Small intestine (tissue), 7 donors: ENCODE measurements at regions not wholly inside any gene's neighbourhood (a gene's known extent, or its start where the extent isn't known, plus 50 kb on each side); places are given as distances from the start of the nearest gene placed in this dataset.

Experiments used
- DNase-seq, 2 donors: peaks; one replicate each; pipeline versions ENCODE4 v3.0.0 to v3.0.0-alpha.2; 2013
- FAIRE-seq: peaks from 2 replicates; lab custom pipeline; 2012; peaks lifted over from hg19 to GRCh38; lab: Jason Lieb, UNC
- H3K27ac ChIP-seq, 3 donors: one replicate each; pipeline ENCODE4 v1.5.1; 2013; ENCODE audit warnings: low read length in 2 of 3, mild to moderate bottlenecking in 2 of 3, control low read depth in 1 of 3, inconsistent platforms in 1 of 3, low read depth in 1 of 3, moderate library complexity in 1 of 3
- H3K27me3 ChIP-seq, 3 donors: one replicate each; pipeline ENCODE4 v1.6.1; 2013; ENCODE audit warnings: low read length in 3 of 3, inconsistent platforms in 1 of 3; ENCODE audit not compliant: control insufficient read depth in 3 of 3, insufficient read depth in 3 of 3
- H3K36me3 ChIP-seq, 3 donors: one replicate each; pipeline ENCODE4 v1.6.1; 2013; ENCODE audit warnings: low read length in 3 of 3, inconsistent platforms in 1 of 3, low read depth in 1 of 3, mild to moderate bottlenecking in 1 of 3, moderate library complexity in 1 of 3; ENCODE audit not compliant: control insufficient read depth in 3 of 3, insufficient read depth in 2 of 3
- H3K4me1 ChIP-seq, 3 donors: one replicate each; pipeline ENCODE4 v1.6.1; 2013; ENCODE audit warnings: low read length in 2 of 3, inconsistent platforms in 1 of 3, low read depth in 1 of 3, mild to moderate bottlenecking in 1 of 3, moderate library complexity in 1 of 3; ENCODE audit not compliant: control insufficient read depth in 3 of 3, insufficient read depth in 2 of 3
- H3K4me3 ChIP-seq, 3 donors: one replicate each; pipeline ENCODE4 v1.5.1; 2013; ENCODE audit warnings: low read length in 3 of 3, control low read depth in 1 of 3, inconsistent platforms in 1 of 3, low read depth in 1 of 3, mild to moderate bottlenecking in 1 of 3, moderate library complexity in 1 of 3
- H3K9me3 ChIP-seq, 2 donors: one replicate each; pipeline ENCODE4 v1.6.1; 2013; ENCODE audit warnings: low read depth in 1 of 2, low read length in 1 of 2; ENCODE audit not compliant: control insufficient read depth in 2 of 2, insufficient read depth in 1 of 2
- WGBS, 3 donors: extraction: QIAGEN DNeasy Blood & Tissue Kit; methylation state at CpG; one replicate each; pipeline ENCODE4 v1.1.7; 2013; 5-methylcytosine and 5-hydroxymethylcytosine counted together
- donor health status: healthy with polysubstance abuse.
- donor health status: control.
- donor health status: control.
- donor health status: Bipolar disorder and iron deficiency.
- donor health status: healthy.

GRCh38 chr10:52911163-52911562 is 138.6 kb upstream of the MBL2 start:
- 90 to 98% (median 97%) methylated on average over 1 of the region's 1 CpG for WGBS, 3 donors
- H3K4me1 ChIP-seq = no peaks in the 10 kb centered on the region
- no peak for FAIRE-seq
- no peaks in the 10 kb centered on the region for H3K9me3 ChIP-seq
- no peak for DNase-seq
- no peaks in the 10 kb centered on the region for H3K27me3 ChIP-seq
- no peak overlapping the region for H3K27ac ChIP-seq
- no peaks in the 10 kb centered on the region for H3K36me3 ChIP-seq
- no peak overlapping the region for H3K4me3 ChIP-seq

GRCh38 chr10:52908478-52908877 is 135.9 kb upstream of the MBL2 start:
- WGBS, 3 donors = 73 to 80% (median 74%) methylated on average over 5 of the region's 5 CpGs
- H3K9me3 ChIP-seq = no peaks in the 10 kb centered on the region
- DNase-seq (no peak), FAIRE-seq (no peak)
- no peaks in the 10 kb centered on the region for H3K27me3 ChIP-seq
- no peaks in the 10 kb centered on the region for H3K36me3 ChIP-seq
- no peaks in the 10 kb centered on the region for H3K4me1 ChIP-seq
- no peak overlapping the region for H3K4me3 ChIP-seq
- no peak overlapping the region for H3K27ac ChIP-seq

GRCh38 chr10:52906046-52906445 is 133.5 kb upstream of the MBL2 start:
- H3K4me3 ChIP-seq = no peak overlapping the region
- no peaks in the 10 kb centered on the region for H3K27me3 ChIP-seq
- no peaks in the 10 kb centered on the region for H3K4me1 ChIP-seq
- no peak overlapping the region for H3K27ac ChIP-seq
- 65 to 80% (median 74%) methylated on average over 1 of the region's 1 CpG for WGBS, 3 donors
- DNase-seq = no peak
- H3K36me3 ChIP-seq = no peaks in the 10 kb centered on the region
- FAIRE-seq = no peak
- no peaks in the 10 kb centered on the region for H3K9me3 ChIP-seq

- Histone ChIP-seq H3K4me1 (no peaks in the 10 kb centered on the region), H3K36me3 (no peaks in the 10 kb centered on the region), H3K27me3 (no peaks in the 10 kb centered on the region), H3K9me3 (no peaks in the 10 kb centered on the region), H3K4me3 (no peak overlapping the region), H3K27ac (no peak overlapping the region)
- no peak for DNase-seq
- no peak for FAIRE-seq
- 65 to 77% (median 73%) methylated on average over 3 of the region's 3 CpGs for WGBS, 3 donors
These were observed 130.9 kb upstream of the MBL2 start for GRCh38 chr10:52903397-52903938.

GRCh38 chr10:52900593-52900992 is 128.0 kb upstream of the MBL2 start:
- whole genome bisulfite sequencing, 3 donors = 18 to 34% (median 29%) methylated on average over 2 of the region's 2 CpGs
- H3K36me3 ChIP-seq = no peaks in the 10 kb centered on the region
- no peak overlapping the region for H3K27ac ChIP-seq
- H3K4me1 ChIP-seq = no peaks in the 10 kb centered on the region
- H3K9me3 ChIP-seq = no peaks in the 10 kb centered on the region
- DNase-seq = no peak
- no peak overlapping the region for H3K4me3 ChIP-seq
- no peaks in the 10 kb centered on the region for H3K27me3 ChIP-seq
- no peak for FAIRE-seq

- Histone ChIP-seq H3K27ac (no peak overlapping the region), H3K4me1 (peaks cover 0 to 10% (median 0%) of the 10 kb centered on the region in 3 donors), H3K9me3 (no peaks in the 10 kb centered on the region), H3K27me3 (no peaks in the 10 kb centered on the region), H3K36me3 (no peaks in the 10 kb centered on the region), H3K4me3 (no peak overlapping the region)
- FAIRE-seq (no peak), DNase-seq (no peak)
These were observed 124.6 kb upstream of the MBL2 start for GRCh38 chr10:52897162-52897561.

GRCh38 chr10:52895059-52895458 is 122.5 kb upstream of the MBL2 start:
- no peaks in the 10 kb centered on the region for H3K9me3 ChIP-seq
- FAIRE-seq (no peak), DNase-seq (no peak)
- H3K36me3 ChIP-seq = no peaks in the 10 kb centered on the region
- H3K4me1 ChIP-seq = peaks cover 0 to 10% (median 0%) of the 10 kb centered on the region in 3 donors
- no peaks in the 10 kb centered on the region for H3K27me3 ChIP-seq
- H3K27ac ChIP-seq = no peak overlapping the region
- H3K4me3 ChIP-seq = no peak overlapping the region

GRCh38 chr10:52890281-52890680 is 117.7 kb upstream of the MBL2 start:
- Histone ChIP-seq H3K4me3 (no peak overlapping the region), H3K36me3 (no peaks in the 10 kb centered on the region), H3K27me3 (no peaks in the 10 kb centered on the region), H3K4me1 (peaks cover 0 to 10% (median 0%) of the 10 kb centered on the region in 3 donors), H3K27ac (no peak overlapping the region), H3K9me3 (no peaks in the 10 kb centered on the region)
- WGBS, 3 donors = 92 to 97% (median 93%) methylated on average over 17 of the region's 17 CpGs
- DNase-seq = no peak
- FAIRE-seq = no peak

- 82 to 90% (median 82%) methylated on average over 12 of the region's 12 CpGs for WGBS, 3 donors
- no peaks in the 10 kb centered on the region for H3K27me3 ChIP-seq
- H3K36me3 ChIP-seq = no peaks in the 10 kb centered on the region
- H3K27ac ChIP-seq = no peak overlapping the region
- DNase-seq = no peak
- H3K4me1 ChIP-seq = peaks cover 0 to 10% (median 0%) of the 10 kb centered on the region in 3 donors
- no peak overlapping the region for H3K4me3 ChIP-seq
- no peaks in the 10 kb centered on the region for H3K9me3 ChIP-seq
- no peak for FAIRE-seq
These were observed 117.0 kb upstream of the MBL2 start for GRCh38 chr10:52889611-52890010.
